Muscle of leg (tissue), 3 donors: ENCODE measurements at regions not wholly inside any gene's neighbourhood (a gene's known extent, or its start where the extent isn't known, plus 50 kb on each side); places are given as distances from the start of the nearest gene placed in this dataset.

Experiments
- DNase-seq: peaks from one replicate; pipeline ENCODE4 v3.0.0; 2013
- H3K27ac ChIP-seq: one replicate; pipeline ENCODE4 v1.5.1; 2013; ENCODE audit warnings: mild to moderate bottlenecking, low read length, control low read depth
- H3K27me3 ChIP-seq: one replicate; pipeline ENCODE4 v1.6.1; 2013; ENCODE audit warnings: low read length; ENCODE audit not compliant: control insufficient read depth, insufficient read depth
- H3K36me3 ChIP-seq: one replicate; pipeline ENCODE4 v1.6.1; 2013; ENCODE audit warnings: low read length; ENCODE audit not compliant: control insufficient read depth, insufficient read depth
- H3K4me1 ChIP-seq: one replicate; pipeline ENCODE4 v1.6.1; 2013; ENCODE audit warnings: low read length; ENCODE audit not compliant: control insufficient read depth, insufficient read depth
- H3K4me3 ChIP-seq: one replicate; pipeline ENCODE4 v1.5.1; 2013; ENCODE audit warnings: low read length, control low read depth
- H3K9me3 ChIP-seq: replicated peaks from 2 replicates; pipeline ENCODE4 v1.6.1; 2013; ENCODE audit warnings: low read depth, low read length; ENCODE audit not compliant: control insufficient read depth
- WGBS: methylation state at CpG from one replicate; pipeline ENCODE4 v1.1.5; 2013; ENCODE audit warnings: missing lambda C conversion rate; ENCODE audit not compliant: insufficient coverage; 5-methylcytosine and 5-hydroxymethylcytosine counted together

DNA sequence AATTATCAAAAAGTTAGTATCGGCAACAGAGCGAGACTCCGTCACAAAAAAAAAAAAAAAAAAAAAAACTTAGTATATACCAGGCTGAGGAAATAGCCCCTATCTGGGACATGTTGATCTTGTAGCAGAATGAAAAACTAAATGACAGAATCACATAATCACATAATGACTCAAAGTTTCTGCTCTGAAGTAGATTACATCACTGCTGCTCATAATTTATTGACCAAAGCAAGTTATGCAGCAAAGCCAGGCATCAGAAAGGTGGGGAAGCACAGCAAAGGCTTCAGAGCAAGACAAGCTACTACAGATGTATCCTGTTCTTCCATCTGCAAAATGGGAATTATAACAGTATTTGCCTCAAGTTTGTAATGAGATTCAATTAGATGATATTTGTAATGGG, 68.1 kb downstream of the BOD1L2 start:
- H3K4me3 ChIP-seq = no peak overlapping the region
- no peaks in the 10 kb centered on the region for H3K4me1 ChIP-seq
- H3K9me3 ChIP-seq = no peaks in the 10 kb centered on the region
- H3K27ac ChIP-seq = no peak overlapping the region
- no peaks in the 10 kb centered on the region for H3K27me3 ChIP-seq
- WGBS = no CpG with 5 or more reads among the region's 3 CpGs
- H3K36me3 ChIP-seq = no peaks in the 10 kb centered on the region
- no peak for DNase-seq

DNA sequence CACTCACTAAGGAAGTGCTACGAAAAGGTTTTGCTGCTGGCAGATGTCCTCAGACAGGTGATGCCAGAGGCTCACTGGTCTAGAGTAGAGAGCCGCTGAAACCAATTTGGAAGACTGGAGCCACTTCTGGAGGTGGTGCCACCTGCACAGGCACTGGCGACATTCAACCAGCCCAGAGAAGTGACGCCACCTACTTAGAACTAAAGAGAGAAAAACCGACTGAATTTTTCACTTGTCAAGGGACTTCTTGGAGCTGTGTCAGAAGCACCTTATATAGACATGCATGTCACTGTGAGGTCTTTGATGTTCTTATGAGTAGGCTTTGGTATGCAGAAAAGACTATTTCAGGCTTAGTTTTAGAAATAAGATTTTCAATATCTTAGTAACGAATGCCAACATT, 71.4 kb downstream of the BOD1L2 start:
- 78% methylated on average over 2 of the region's 6 CpGs for WGBS
- no peaks in the 10 kb centered on the region for H3K9me3 ChIP-seq
- no peaks in the 10 kb centered on the region for H3K4me1 ChIP-seq
- H3K27ac ChIP-seq = no peak overlapping the region
- H3K36me3 ChIP-seq = no peaks in the 10 kb centered on the region
- no peaks in the 10 kb centered on the region for H3K27me3 ChIP-seq
- no peak overlapping the region for H3K4me3 ChIP-seq
- no peak for DNase-seq

DNA sequence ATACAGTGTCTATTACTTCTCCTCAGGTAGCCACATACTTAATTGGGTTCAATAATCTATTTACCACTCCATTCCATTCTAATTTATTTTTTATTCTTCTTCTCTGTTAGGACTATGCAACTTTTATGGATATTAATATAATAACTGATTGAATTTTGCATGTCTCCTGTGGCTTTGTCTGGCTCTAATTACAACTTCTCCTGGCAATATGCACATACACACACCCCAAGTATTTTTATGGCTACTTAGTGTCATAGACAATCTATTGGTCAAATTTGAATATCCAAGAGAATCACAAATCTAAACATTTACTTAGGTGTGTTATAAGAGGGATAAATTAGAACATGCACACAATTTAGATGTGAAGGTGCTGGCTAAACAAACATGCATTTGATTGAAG, 73.1 kb downstream of the BOD1L2 start:
- Histone ChIP-seq H3K9me3 (no peaks in the 10 kb centered on the region), H3K4me3 (no peak overlapping the region), H3K4me1 (no peaks in the 10 kb centered on the region), H3K36me3 (no peaks in the 10 kb centered on the region), H3K27me3 (no peaks in the 10 kb centered on the region), H3K27ac (no peak overlapping the region)
- no peak for DNase-seq

DNA sequence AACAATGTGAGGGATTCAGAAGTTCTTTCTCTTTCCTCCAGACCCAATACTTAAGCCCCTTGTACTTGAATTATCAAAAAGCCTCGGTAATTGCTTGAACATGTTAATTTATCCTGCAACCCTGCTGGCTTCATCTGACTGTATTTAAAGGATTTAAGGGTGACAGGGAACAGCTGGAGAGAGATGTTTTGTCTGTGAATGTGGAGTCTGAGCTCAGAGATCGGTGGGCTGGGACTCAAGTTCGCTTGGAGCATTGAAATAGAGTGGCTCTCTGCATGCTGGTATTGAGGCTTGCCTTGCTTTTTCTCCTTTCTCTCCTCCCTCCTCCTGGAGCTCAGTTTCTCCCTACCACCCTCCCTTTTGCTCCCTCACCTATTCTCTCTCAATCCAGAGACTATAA, 73.6 kb downstream of the BOD1L2 start:
- Histone ChIP-seq H3K27me3 (no peaks in the 10 kb centered on the region), H3K4me3 (no peak overlapping the region), H3K27ac (no peak overlapping the region), H3K4me1 (no peaks in the 10 kb centered on the region), H3K9me3 (no peaks in the 10 kb centered on the region), H3K36me3 (no peaks in the 10 kb centered on the region)
- WGBS = no CpG with 5 or more reads among the region's 3 CpGs
- DNase-seq = no peak

DNA sequence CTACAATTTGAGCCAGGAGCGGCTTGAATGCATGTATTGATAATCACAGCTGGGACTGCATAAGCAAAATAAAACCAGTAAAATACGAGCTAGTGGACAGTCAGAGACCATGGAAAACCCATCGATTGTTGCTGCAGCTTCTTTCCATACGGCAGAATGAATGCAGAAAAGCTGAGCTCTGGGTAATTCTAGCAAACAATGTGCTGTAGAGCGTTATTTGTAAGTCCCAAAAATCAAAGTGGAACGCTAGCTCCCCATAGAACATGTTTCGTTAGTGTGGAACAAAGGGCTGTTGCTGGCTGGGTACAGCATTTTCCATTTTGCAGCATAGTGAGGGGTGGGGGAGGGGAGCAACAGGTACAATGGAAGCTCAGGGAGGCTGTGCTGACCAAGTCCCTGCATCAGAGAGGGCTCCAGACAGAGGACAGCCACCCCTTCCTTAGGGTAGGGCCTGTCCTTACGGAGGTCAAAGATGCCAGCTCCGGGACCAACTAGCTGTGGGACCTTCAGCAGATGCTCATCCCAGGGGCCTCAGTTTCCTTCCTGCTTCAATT, 74.1 kb downstream of the BOD1L2 start:
- H3K9me3 ChIP-seq = no peaks in the 10 kb centered on the region
- H3K4me1 ChIP-seq = no peaks in the 10 kb centered on the region
- no peaks in the 10 kb centered on the region for H3K27me3 ChIP-seq
- H3K27ac ChIP-seq = no peak overlapping the region
- 78% methylated on average over 7 of the region's 9 CpGs for WGBS
- H3K36me3 ChIP-seq = no peaks in the 10 kb centered on the region
- no peak overlapping the region for H3K4me3 ChIP-seq
- DNase-seq = no peak

DNA sequence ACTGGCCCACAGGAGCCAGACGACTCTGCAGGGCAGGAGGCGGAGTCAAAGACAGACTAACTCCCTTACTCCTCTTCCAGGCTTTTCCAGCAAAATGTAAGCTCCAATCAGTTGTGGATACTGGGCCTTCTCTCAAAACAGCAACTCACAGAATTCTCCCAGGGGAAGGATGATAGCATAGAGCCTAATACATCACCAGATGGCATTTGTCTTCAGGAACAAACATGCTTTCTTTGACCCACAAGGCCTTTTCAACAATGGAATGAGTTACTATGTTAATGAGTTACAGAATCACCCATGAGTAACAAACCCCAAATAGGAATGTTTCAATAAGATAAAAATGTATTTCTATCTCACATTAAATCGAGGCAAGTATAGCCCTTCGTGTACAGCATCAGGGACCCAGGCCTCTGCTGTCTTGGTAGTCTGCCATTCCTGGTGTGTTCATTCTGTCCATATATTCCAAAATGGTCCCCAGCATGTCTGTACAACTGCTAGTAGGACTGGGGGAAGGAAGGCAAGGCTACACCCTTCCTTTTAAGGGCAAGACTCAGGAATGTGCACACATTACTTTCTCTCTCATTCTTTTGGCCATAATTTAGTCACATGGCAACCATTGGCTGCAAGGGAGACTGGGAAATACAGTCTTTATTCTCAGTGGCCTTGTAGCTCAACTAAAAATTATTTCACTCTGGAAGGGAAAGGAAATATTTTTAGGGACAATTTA, 76.4 kb downstream of the BOD1L2 start:
- Histone ChIP-seq H3K36me3 (no peaks in the 10 kb centered on the region), H3K27me3 (no peaks in the 10 kb centered on the region), H3K9me3 (no peaks in the 10 kb centered on the region), H3K27ac (no peak overlapping the region), H3K4me3 (no peak overlapping the region), H3K4me1 (no peaks in the 10 kb centered on the region)
- no peak for DNase-seq
- 0% methylated on average over 1 of the region's 4 CpGs for WGBS

DNA sequence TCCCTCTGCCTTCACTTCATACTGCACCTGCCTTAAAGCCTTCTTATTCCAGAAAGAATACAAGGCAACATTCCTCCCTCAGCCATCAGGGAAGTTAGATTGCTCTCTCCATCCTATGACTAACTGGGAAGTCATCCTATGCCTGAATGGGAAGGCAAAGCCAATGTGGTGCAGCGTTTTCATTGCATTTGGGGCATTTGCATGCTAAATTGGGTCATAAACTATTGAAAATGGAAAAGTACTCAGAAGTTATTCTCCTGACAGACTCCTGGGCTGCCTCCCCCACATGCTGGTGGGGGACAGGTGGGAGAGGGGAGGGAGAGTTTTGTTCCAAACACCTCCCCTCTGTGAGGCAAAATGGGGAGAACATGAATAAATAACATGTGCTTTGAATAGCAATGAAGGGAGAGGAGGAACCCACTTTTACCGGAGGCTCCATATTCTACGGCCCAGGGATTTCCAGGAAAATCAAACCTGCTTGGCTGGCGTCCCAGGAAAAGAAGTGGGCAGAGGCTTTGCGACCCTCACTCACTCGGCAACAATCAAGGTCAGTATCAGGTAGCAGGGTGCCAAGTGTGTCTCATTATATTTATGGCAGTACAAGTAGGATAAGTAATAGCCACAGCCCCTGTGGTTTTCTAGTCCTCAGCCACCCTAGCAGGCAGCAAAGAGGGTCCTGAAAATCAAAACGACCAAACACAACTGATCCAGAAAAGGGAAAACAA, 84.1 kb downstream of the BOD1L2 start:
- no peak for DNase-seq
- H3K36me3 ChIP-seq = no peaks in the 10 kb centered on the region
- H3K4me1 ChIP-seq = no peaks in the 10 kb centered on the region
- 35% methylated on average over 4 of the region's 7 CpGs for WGBS
- no peak overlapping the region for H3K27ac ChIP-seq
- H3K4me3 ChIP-seq = no peak overlapping the region
- no peaks in the 10 kb centered on the region for H3K27me3 ChIP-seq
- H3K9me3 ChIP-seq = no peaks in the 10 kb centered on the region

DNA sequence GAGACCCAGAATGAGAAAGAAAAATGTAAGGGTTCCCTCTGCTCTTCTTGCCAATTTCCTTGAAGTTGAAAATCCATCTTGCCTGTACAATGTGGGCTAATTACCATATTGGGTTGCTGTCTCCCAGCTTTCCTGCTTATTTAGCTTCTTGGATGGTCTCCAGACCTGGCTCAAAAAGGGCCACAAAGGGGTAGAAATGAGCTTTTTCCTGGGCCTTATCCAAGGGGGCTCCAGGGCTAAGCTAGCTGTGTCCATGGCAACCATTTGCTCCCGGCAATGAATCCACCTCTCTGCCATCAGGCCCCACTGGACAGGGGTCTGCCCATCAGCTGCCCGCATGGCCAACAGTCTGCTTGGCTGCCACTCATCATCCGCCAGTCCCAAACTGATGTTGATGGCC, 85.0 kb downstream of the BOD1L2 start:
- no peaks in the 10 kb centered on the region for H3K27me3 ChIP-seq
- H3K4me1 ChIP-seq = no peaks in the 10 kb centered on the region
- no peak overlapping the region for H3K27ac ChIP-seq
- no CpG with 5 or more reads among the region's 3 CpGs for WGBS
- H3K9me3 ChIP-seq = no peaks in the 10 kb centered on the region
- no peaks in the 10 kb centered on the region for H3K36me3 ChIP-seq
- no peak overlapping the region for H3K4me3 ChIP-seq
- DNase-seq = no peak

DNA sequence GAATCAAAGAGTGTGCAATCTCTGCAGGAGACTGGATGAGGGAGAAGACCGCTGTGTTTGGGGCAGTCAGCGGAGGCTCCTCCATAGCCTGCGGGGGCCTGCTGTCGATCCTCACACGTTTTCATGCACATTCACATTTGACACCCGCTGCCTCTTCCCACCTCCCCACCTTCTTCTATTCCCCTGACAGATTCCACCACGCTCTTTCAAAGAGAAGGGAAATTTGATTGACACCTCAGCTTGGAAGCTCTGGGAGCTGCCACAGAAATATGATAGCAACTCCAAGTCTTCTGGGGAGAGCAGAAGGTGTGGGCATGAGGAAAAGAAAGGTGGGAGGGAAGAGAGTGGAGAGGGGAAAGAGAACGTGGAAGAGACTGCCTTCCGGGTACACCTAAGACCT, 87.5 kb downstream of the BOD1L2 start:
- WGBS = 60% methylated on average over 1 of the region's 9 CpGs
- H3K4me3 ChIP-seq = no peak overlapping the region
- no peaks in the 10 kb centered on the region for H3K27me3 ChIP-seq

DNA sequence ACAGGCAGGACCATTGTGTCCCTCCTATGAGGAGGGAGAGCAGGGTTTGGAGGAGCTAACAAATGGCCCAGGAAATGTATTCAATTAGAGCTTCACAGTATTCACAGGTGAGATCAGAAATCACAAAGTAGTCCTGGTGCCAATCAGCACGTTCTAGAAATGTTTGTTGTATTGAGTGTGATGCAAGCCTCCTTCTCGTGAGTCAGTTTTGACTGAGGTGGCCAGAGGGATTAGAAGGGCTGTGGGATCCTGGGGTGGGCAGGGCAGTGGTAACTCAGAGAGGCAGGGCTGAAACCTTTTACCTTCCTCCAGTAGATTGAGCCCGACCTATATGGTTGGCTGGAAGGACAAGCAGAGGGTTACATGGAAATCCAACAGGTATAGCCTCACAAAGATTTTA, 95.0 kb downstream of the BOD1L2 start:
- Histone ChIP-seq H3K4me3 (no peak overlapping the region), H3K27me3 (no peaks in the 10 kb centered on the region), H3K27ac (no peak overlapping the region), H3K4me1 (no peaks in the 10 kb centered on the region), H3K36me3 (no peaks in the 10 kb centered on the region), H3K9me3 (no peaks in the 10 kb centered on the region)
- DNase-seq = no peak
- no CpG with 5 or more reads among the region's 3 CpGs for WGBS

More for the DNA sequence above, 87.5 kb downstream of the BOD1L2 start:
- H3K9me3 ChIP-seq = no peaks in the 10 kb centered on the region
- H3K27ac ChIP-seq = no peak overlapping the region
- no peaks in the 10 kb centered on the region for H3K4me1 ChIP-seq
- no peaks in the 10 kb centered on the region for H3K36me3 ChIP-seq
- no peak for DNase-seq
